Activated CD8-positive, alpha-beta T cell treated with anti-CD3 and anti-CD28 coated beads, Interleukin-2, amount 10 ng/mL, durations not matched to agents 7 days and 5 days (primary cell): ENCODE measurements at regions not wholly inside any gene's neighbourhood (a gene's known extent, or its start where the extent isn't known, plus 50 kb on each side); places are given as distances from the start of the nearest gene placed in this dataset.

ENCODE experiments used
- ATAC-seq: fragments of 150-1000 bp; cut with Tn5 transposase; one replicate; pipeline ENCODE4 v1.10.0; 2021; ENCODE audit warnings: moderate library complexity
- CTCF ChIA-PET: fragments of 350-600 bp; sonication (Branson Sonifier 250); formaldehyde crosslinking; loops from one replicate; lab custom pipeline; 2021; ENCODE audit warnings: antibody characterized with exemption; lab: Charles Lee
- POLR2A ChIA-PET: fragments of 350-600 bp; sonication (Branson Sonifier 250); formaldehyde crosslinking; loops from one replicate; lab custom pipeline; 2021; ENCODE audit warnings: antibody characterized with exemption; lab: Charles Lee
- DNase-seq: peaks from one replicate; pipeline ENCODE4 v3.0.0-alpha.2; 2020
- H3K27ac Mint-ChIP-seq: one replicate; pipeline ENCODE4 v1.8.0; 2021; ENCODE audit warnings: mild to moderate bottlenecking, mixed read lengths
- H3K27me3 Mint-ChIP-seq: one replicate; pipeline ENCODE4 v1.8.0; 2021; ENCODE audit warnings: low read depth, mixed read lengths
- H3K36me3 Mint-ChIP-seq: one replicate; pipeline ENCODE4 v1.8.0; 2021; ENCODE audit warnings: low read depth, mixed read lengths
- H3K4me1 Mint-ChIP-seq: one replicate; pipeline ENCODE4 v1.8.0; 2021; ENCODE audit warnings: low read depth, mixed read lengths
- H3K4me3 Mint-ChIP-seq: one replicate; pipeline ENCODE4 v1.8.0; 2021; ENCODE audit warnings: mild to moderate bottlenecking, mixed read lengths
- H3K9me3 Mint-ChIP-seq: one replicate; pipeline ENCODE4 v1.8.0; 2022; ENCODE audit warnings: mixed read lengths; ENCODE audit not compliant: insufficient read depth

- no peak for DNase-seq
- Mint-ChIP-seq H3K36me3 (no peaks in the 10 kb centered on the region), H3K4me3 (no peak overlapping the region), H3K9me3 (no peaks in the 10 kb centered on the region), H3K27ac (no peak overlapping the region), H3K27me3 (peaks cover 20% of the 10 kb centered on the region), H3K4me1 (no peaks in the 10 kb centered on the region)
- POLR2A ChIA-PET, result no interaction called here
- CTCF ChIA-PET, result interaction anchor here (0.6 kb wide), 1 partner anchor 554 kb away, joined by 3 read pairs; no protein-coding TSS in a partner anchor
- no peak for ATAC-seq
These were observed 434.5 kb downstream of the MCTP2 start for GRCh38 chr15:94665676-94666441.

- ChIA-PET POLR2A (no interaction called here), CTCF (no interaction called here)
- no peaks in the 10 kb centered on the region for H3K36me3 Mint-ChIP-seq
- ATAC-seq (no peak), DNase-seq (no peak)
- no peaks in the 10 kb centered on the region for H3K9me3 Mint-ChIP-seq
- peaks cover 20% of the 10 kb centered on the region for H3K27me3 Mint-ChIP-seq
- H3K4me3 Mint-ChIP-seq, result no peak overlapping the region
- no peak overlapping the region for H3K27ac Mint-ChIP-seq
- H3K4me1 Mint-ChIP-seq, result no peaks in the 10 kb centered on the region
These were observed 435.2 kb downstream of the MCTP2 start for GRCh38 chr15:94666553-94666952.

- no peak for DNase-seq
- peaks cover 20% of the 10 kb centered on the region for H3K27me3 Mint-ChIP-seq
- ATAC-seq, result no peak
- H3K4me1 Mint-ChIP-seq, result no peaks in the 10 kb centered on the region
- ChIA-PET CTCF (no interaction called here), POLR2A (no interaction called here)
- no peaks in the 10 kb centered on the region for H3K36me3 Mint-ChIP-seq
- H3K27ac Mint-ChIP-seq, result no peak overlapping the region
- no peaks in the 10 kb centered on the region for H3K9me3 Mint-ChIP-seq
- H3K4me3 Mint-ChIP-seq, result no peak overlapping the region
These were observed 435.7 kb downstream of the MCTP2 start for GRCh38 chr15:94667109-94667508.

- ATAC-seq (no peak), DNase-seq (no peak)
- no peaks in the 10 kb centered on the region for H3K36me3 Mint-ChIP-seq
- H3K4me1 Mint-ChIP-seq, result no peaks in the 10 kb centered on the region
- H3K4me3 Mint-ChIP-seq, result no peak overlapping the region
- H3K27me3 Mint-ChIP-seq, result peaks cover 15% of the 10 kb centered on the region
- ChIA-PET POLR2A (no interaction called here), CTCF (interaction anchor here (0.7 to 1.7 kb wide), 6 partner anchors 14 to 678 kb away, joined by 3 to 8 read pairs (median 4); no protein-coding TSS in a partner anchor)
- no peaks in the 10 kb centered on the region for H3K9me3 Mint-ChIP-seq
- H3K27ac Mint-ChIP-seq, result no peak overlapping the region
These were observed 439.2 kb downstream of the MCTP2 start for GRCh38 chr15:94670438-94671034.

- ChIA-PET POLR2A (no interaction called here), CTCF (interaction anchor here (0.9 to 1.1 kb wide), 2 partner anchors 91 to 507 kb away, joined by 3 read pairs; no protein-coding TSS in a partner anchor)
- no peaks in the 10 kb centered on the region for H3K4me1 Mint-ChIP-seq
- DNase-seq (no peak), ATAC-seq (no peak)
- H3K36me3 Mint-ChIP-seq, result no peaks in the 10 kb centered on the region
- no peaks in the 10 kb centered on the region for H3K9me3 Mint-ChIP-seq
- H3K27ac Mint-ChIP-seq, result no peak overlapping the region
- peaks cover 8% of the 10 kb centered on the region for H3K27me3 Mint-ChIP-seq
- H3K4me3 Mint-ChIP-seq, result no peak overlapping the region
These were observed 440.6 kb downstream of the MCTP2 start for GRCh38 chr15:94671858-94672532.

GRCh38 chr15:94673801-94674200 lies 442.4 kb downstream of the MCTP2 start:
- POLR2A ChIA-PET, result interaction anchor here (0.7 kb wide), 1 partner anchor 248 kb away, joined by 3 read pairs; no protein-coding TSS in a partner anchor
- no peak overlapping the region for H3K27ac Mint-ChIP-seq

GRCh38 chr15:94674296-94674695 lies 442.9 kb downstream of the MCTP2 start:
- DNase-seq, result no peak
- no peak for ATAC-seq
- no peaks in the 10 kb centered on the region for H3K36me3 Mint-ChIP-seq

More at GRCh38 chr15:94673801-94674200, 442.4 kb downstream of the MCTP2 start:
- H3K27me3 Mint-ChIP-seq, result no peaks in the 10 kb centered on the region
- ATAC-seq (no peak), DNase-seq (no peak)
- CTCF ChIA-PET, result no interaction called here
- no peaks in the 10 kb centered on the region for H3K9me3 Mint-ChIP-seq
- H3K4me3 Mint-ChIP-seq, result no peak overlapping the region
- H3K4me1 Mint-ChIP-seq, result no peaks in the 10 kb centered on the region
- no peaks in the 10 kb centered on the region for H3K36me3 Mint-ChIP-seq

GRCh38 chr15:94677202-94677790 lies 445.9 kb downstream of the MCTP2 start:
- H3K9me3 Mint-ChIP-seq, result no peaks in the 10 kb centered on the region
- no peaks in the 10 kb centered on the region for H3K36me3 Mint-ChIP-seq

More at GRCh38 chr15:94674296-94674695, 442.9 kb downstream of the MCTP2 start:
- Mint-ChIP-seq H3K9me3 (no peaks in the 10 kb centered on the region), H3K4me1 (no peaks in the 10 kb centered on the region), H3K4me3 (no peak overlapping the region), H3K27ac (no peak overlapping the region), H3K27me3 (no peaks in the 10 kb centered on the region)
- ChIA-PET POLR2A (no interaction called here), CTCF (no interaction called here)

GRCh38 chr15:94682171-94682570 lies 450.8 kb downstream of the MCTP2 start:
- CTCF ChIA-PET, result no interaction called here
- no peak for DNase-seq
- no peaks in the 10 kb centered on the region for H3K9me3 Mint-ChIP-seq

More at GRCh38 chr15:94677202-94677790, 445.9 kb downstream of the MCTP2 start:
- CTCF ChIA-PET, result interaction anchor here (1.6 kb wide), 1 partner anchor 558 kb away, joined by 3 read pairs; no protein-coding TSS in a partner anchor
- POLR2A ChIA-PET, result no interaction called here
- H3K4me3 Mint-ChIP-seq, result no peak overlapping the region
- DNase-seq, result no peak
- no peak for ATAC-seq
- no peaks in the 10 kb centered on the region for H3K4me1 Mint-ChIP-seq
- H3K27ac Mint-ChIP-seq, result no peak overlapping the region
- H3K27me3 Mint-ChIP-seq, result no peaks in the 10 kb centered on the region

GRCh38 chr15:94683902-94684301 lies 452.5 kb downstream of the MCTP2 start:
- Mint-ChIP-seq H3K4me3 (no peak overlapping the region), H3K9me3 (no peaks in the 10 kb centered on the region), H3K27ac (no peak overlapping the region), H3K36me3 (no peaks in the 10 kb centered on the region), H3K4me1 (no peaks in the 10 kb centered on the region), H3K27me3 (no peaks in the 10 kb centered on the region)
- CTCF ChIA-PET, result no interaction called here
- POLR2A ChIA-PET, result no interaction called here
- DNase-seq (no peak), ATAC-seq (no peak)

More at GRCh38 chr15:94682171-94682570, 450.8 kb downstream of the MCTP2 start:
- Mint-ChIP-seq H3K27me3 (no peaks in the 10 kb centered on the region), H3K4me1 (no peaks in the 10 kb centered on the region), H3K36me3 (no peaks in the 10 kb centered on the region), H3K27ac (no peak overlapping the region), H3K4me3 (no peak overlapping the region)
- POLR2A ChIA-PET, result no interaction called here
- ATAC-seq, result no peak

GRCh38 chr15:94691169-94691568 lies 459.8 kb downstream of the MCTP2 start:
- CTCF ChIA-PET, result no interaction called here
- no peaks in the 10 kb centered on the region for H3K27me3 Mint-ChIP-seq
- no peaks in the 10 kb centered on the region for H3K9me3 Mint-ChIP-seq
- H3K36me3 Mint-ChIP-seq, result no peaks in the 10 kb centered on the region
- no peak overlapping the region for H3K27ac Mint-ChIP-seq
- DNase-seq (no peak), ATAC-seq (no peak)
- H3K4me1 Mint-ChIP-seq, result no peaks in the 10 kb centered on the region
- H3K4me3 Mint-ChIP-seq, result no peak overlapping the region
- POLR2A ChIA-PET, result no interaction called here
